Aorta (tissue), 5 donors: ENCODE measurements at regions not wholly inside any gene's neighbourhood (a gene's known extent, or its start where the extent isn't known, plus 50 kb on each side); places are given as distances from the start of the nearest gene placed in this dataset.
"Not testable (repeated sequence)": the region's sequence is repeated elsewhere in the genome, so short reads cannot be mapped to it uniquely, and the experiment has no call there.

ENCODE experiments used
- ATAC-seq: fragments of 200-7000 bp; cut with Tn5 transposase; one replicate; pipeline ENCODE4 v1.9.1; 2022; ENCODE audit warnings: moderate library complexity; ENCODE audit not compliant: low FRiP score
- DNase-seq, 2 donors: peaks; one replicate each; pipeline ENCODE4 v3.0.0-alpha.2; 2020
- H3K27ac ChIP-seq, 2 donors: one replicate each; pipeline ENCODE4 v1.5.1; 2013; ENCODE audit warnings: low read length in 2 of 2, mild to moderate bottlenecking in 2 of 2, moderate library complexity in 2 of 2, control low read depth in 1 of 2, inconsistent platforms in 1 of 2, low read depth in 1 of 2
- H3K27me3 ChIP-seq, 2 donors: one replicate each; pipeline ENCODE4 v1.6.1; 2013; ENCODE audit warnings: control low read depth in 1 of 2, low read length in 1 of 2, mild to moderate bottlenecking in 1 of 2, moderate library complexity in 1 of 2; ENCODE audit not compliant: insufficient read depth in 2 of 2, control insufficient read depth in 1 of 2
- H3K36me3 ChIP-seq, 2 donors: one replicate each; pipeline ENCODE4 v1.6.1; 2013; ENCODE audit warnings: control low read depth in 1 of 2, low read length in 1 of 2, mild to moderate bottlenecking in 1 of 2; ENCODE audit not compliant: insufficient read depth in 2 of 2, control insufficient read depth in 1 of 2
- H3K4me1 ChIP-seq, 2 donors: one replicate each; pipeline ENCODE4 v1.6.1; 2013; ENCODE audit warnings: low read length in 2 of 2, control low read depth in 1 of 2, mild to moderate bottlenecking in 1 of 2, moderate library complexity in 1 of 2; ENCODE audit not compliant: insufficient read depth in 2 of 2, control insufficient read depth in 1 of 2
- H3K4me3 ChIP-seq, 2 donors: one replicate each; pipeline ENCODE4 v1.5.1; 2013; ENCODE audit warnings: low read length in 2 of 2, control low read depth in 1 of 2, mild to moderate bottlenecking in 1 of 2
- H3K9me3 ChIP-seq: one replicate; pipeline ENCODE4 v1.6.1; 2013; ENCODE audit warnings: mild to moderate bottlenecking, low read length; ENCODE audit not compliant: control insufficient read depth
- WGBS, 2 donors: extraction: QIAGEN DNeasy Blood & Tissue Kit; methylation state at CpG; one replicate each; pipeline ENCODE4 v1.1.7; 2013; 5-methylcytosine and 5-hydroxymethylcytosine counted together
- intact Hi-C, 2 donors: fragments of 100-400 bp; cut with DNase I; formaldehyde crosslinking; loops; one replicate each; pipeline versions ENCODE4 v1.14.2 to v1.15.0; 2022
- donor health status: healthy with polysubstance abuse.
- donor health status: Bipolar disorder and iron deficiency.
- donor health status: DM: no; HTN: no; CAD: no.
- donor health status: DM: no; HTN: no; CAD: no.
- donor health status: DM: yes; HTN: yes; CAD: no.

GRCh38 chr5:174644436-174644835, 79.9 kb upstream of the MSX2 start:
- ATAC-seq = no peak
- intact Hi-C loops = no loop called here
- 43 to 52% methylated on average over 3 of the region's 3 CpGs for WGBS, 2 donors
- Histone ChIP-seq H3K4me3 (no peak overlapping the region), H3K4me1 (no peaks in the 10 kb centered on the region), H3K27ac (no peak overlapping the region), H3K27me3 (no peaks in the 10 kb centered on the region), H3K9me3 (peaks cover 7% of the 10 kb centered on the region), H3K36me3 (no peaks in the 10 kb centered on the region)
- DNase-seq = no peak

- no peak overlapping the region for H3K27ac ChIP-seq
- H3K9me3 ChIP-seq = peaks cover 7% of the 10 kb centered on the region
- no peaks in the 10 kb centered on the region for H3K4me1 ChIP-seq
- ATAC-seq = no peak
- H3K27me3 ChIP-seq = no peaks in the 10 kb centered on the region
- H3K36me3 ChIP-seq = no peaks in the 10 kb centered on the region
- intact Hi-C loops = no loop called here
- H3K4me3 ChIP-seq = no peak overlapping the region
- DNase-seq = no peak
Observed at GRCh38 chr5:174644923-174645322, 79.5 kb upstream of the MSX2 start.

GRCh38 chr5:174645677-174646076, 78.7 kb upstream of the MSX2 start:
- Histone ChIP-seq H3K27ac (no peak overlapping the region), H3K27me3 (no peaks in the 10 kb centered on the region), H3K36me3 (no peaks in the 10 kb centered on the region), H3K9me3 (peaks cover 7% of the 10 kb centered on the region), H3K4me1 (no peaks in the 10 kb centered on the region), H3K4me3 (no peak overlapping the region)
- ATAC-seq (no peak), DNase-seq (no peak)
- intact Hi-C loops = no loop called here
- 94 to 96% methylated on average over 4 of the region's 4 CpGs for WGBS, 2 donors

GRCh38 chr5:174648618-174649017, 75.8 kb upstream of the MSX2 start:
- ATAC-seq, H3K27ac ChIP-seq, H3K9me3 ChIP-seq, intact Hi-C loops, H3K27me3 ChIP-seq, H3K4me1 ChIP-seq, H3K4me3 ChIP-seq, DNase-seq, H3K36me3 ChIP-seq: not testable (repeated sequence)
- WGBS, 2 donors = 91 to 94% methylated on average over 4 of the region's 4 CpGs

GRCh38 chr5:174649391-174649790, 75.0 kb upstream of the MSX2 start:
- WGBS, 2 donors = 84 to 93% methylated on average over 8 of the region's 8 CpGs

GRCh38 chr5:174654442-174654841, 69.9 kb upstream of the MSX2 start:
- intact Hi-C loops = no loop called here
- DNase-seq (no peak), ATAC-seq (no peak)
- no peak overlapping the region for H3K4me3 ChIP-seq
- no peaks in the 10 kb centered on the region for H3K36me3 ChIP-seq
- H3K27ac ChIP-seq = no peak overlapping the region
- no peaks in the 10 kb centered on the region for H3K4me1 ChIP-seq
- H3K27me3 ChIP-seq = peaks cover 0 to 2% of the 10 kb centered on the region in 2 donors
- WGBS, 2 donors = 74 to 86% methylated on average over 3 of the region's 3 CpGs
- H3K9me3 ChIP-seq = peaks cover 1% of the 10 kb centered on the region

More at GRCh38 chr5:174649391-174649790, 75.0 kb upstream of the MSX2 start:
- Histone ChIP-seq H3K9me3 (peaks cover 7% of the 10 kb centered on the region), H3K27me3 (no peaks in the 10 kb centered on the region), H3K36me3 (no peaks in the 10 kb centered on the region), H3K27ac (no peak overlapping the region), H3K4me1 (no peaks in the 10 kb centered on the region), H3K4me3 (no peak overlapping the region)
- intact Hi-C loops = no loop called here
- no peak for ATAC-seq
- no peak for DNase-seq

GRCh38 chr5:174655351-174655750, 69.0 kb upstream of the MSX2 start:
- H3K36me3 ChIP-seq = no peaks in the 10 kb centered on the region
- no peak overlapping the region for H3K27ac ChIP-seq
- intact Hi-C loops = no loop called here
- WGBS, 2 donors = 22 to 29% methylated on average over 4 of the region's 4 CpGs
- H3K4me1 ChIP-seq = no peaks in the 10 kb centered on the region
- H3K9me3 ChIP-seq = peaks cover 1% of the 10 kb centered on the region
- DNase-seq (no peak), ATAC-seq (no peak)
- no peak overlapping the region for H3K4me3 ChIP-seq
- peaks cover 0 to 2% of the 10 kb centered on the region in 2 donors for H3K27me3 ChIP-seq

- ATAC-seq = no peak
- Histone ChIP-seq H3K27ac (no peak overlapping the region), H3K36me3 (no peaks in the 10 kb centered on the region), H3K27me3 (no peaks in the 10 kb centered on the region), H3K4me3 (no peak overlapping the region), H3K9me3 (peaks cover 2% of the 10 kb centered on the region), H3K4me1 (no peaks in the 10 kb centered on the region)
- intact Hi-C loops = no loop called here
- WGBS, 2 donors = 59 to 60% methylated on average over 4 of the region's 4 CpGs
- no peak for DNase-seq
Observed at GRCh38 chr5:174664180-174664850, 60.1 kb upstream of the MSX2 start.

GRCh38 chr5:174665347-174665746, 59.0 kb upstream of the MSX2 start:
- H3K36me3 ChIP-seq = no peaks in the 10 kb centered on the region
- no peak overlapping the region for H3K27ac ChIP-seq
- H3K27me3 ChIP-seq = no peaks in the 10 kb centered on the region
- no peaks in the 10 kb centered on the region for H3K4me1 ChIP-seq
- intact Hi-C loops = no loop called here
- H3K4me3 ChIP-seq = no peak overlapping the region
- 73 to 85% methylated on average over 2 of the region's 2 CpGs for WGBS, 2 donors
- DNase-seq = no peak
- ATAC-seq = no peak
- peaks cover 2% of the 10 kb centered on the region for H3K9me3 ChIP-seq
